ENCODE measurements at regions not wholly inside any gene's neighbourhood (a gene's known extent, or its start where the extent isn't known, plus 50 kb on each side); places are given as distances from the start of the nearest gene placed in this dataset.

- Histone ChIP-seq H3K4me3 (peak overlapping the region in 5 of 10 experiments; percentile 8 to 33 (median 19); a peak in 6 of 20 replicates), H3K4me1 (peaks cover 56 to 87% (median 80%) of the 10 kb centered on the region in 10 experiments), H4K20me1 (peaks cover 0 to 32% (median 5%) of the 10 kb centered on the region in 11 experiments; a peak in 9 of 22 replicates), H3K9me3 (replicated peaks in 1 of 11) (peaks cover 0 to 3% (median 0%) of the 10 kb centered on the region in 11 experiments; a peak in 3 of 22 replicates), H3K36me3 (no peaks in the 10 kb centered on the region), H3K27me3 (peaks cover 0 to 51% (median 4%) of the 10 kb centered on the region in 11 experiments; a peak in 11 of 22 replicates), H3K9ac (peak overlapping the region in 4 of 11 experiments; percentile 9 to 33 (median 21); a peak in 2 of 22 replicates), H3K27ac (peak overlapping the region in 7 of 11 experiments; percentile 11 to 66 (median 58); a peak in 10 of 22 replicates), H3K4me2 (peak overlapping the region; percentile 80 to 96 (median 92))
- no peak for TF ChIP-seq Cebpa-rat (IDR thresholded peaks at IDR 0.05)
Observed at GRCh38 chr7:155995183-155995612, 182.9 kb upstream of the SHH start.

- Histone ChIP-seq H4K20me1 (peaks cover 0 to 25% (median 5%) of the 10 kb centered on the region in 11 experiments; a peak in 9 of 22 replicates), H3K9ac (peak overlapping the region in 5 of 11 experiments; percentile 18 to 45 (median 33); a peak in 7 of 22 replicates), H3K27ac (peak overlapping the region in 9 of 11 experiments; percentile 7 to 66 (median 52); a peak in 15 of 22 replicates), H3K36me3 (no peaks in the 10 kb centered on the region), H3K4me2 (peak overlapping the region; percentile 80 to 96 (median 92)), H3K27me3 (peaks cover 0 to 47% (median 4%) of the 10 kb centered on the region in 11 experiments; a peak in 11 of 22 replicates), H3K9me3 (replicated peaks in 1 of 11) (peaks cover 0 to 10% (median 0%) of the 10 kb centered on the region in 11 experiments; a peak in 4 of 22 replicates), H3K4me1 (peaks cover 55 to 83% (median 73%) of the 10 kb centered on the region in 10 experiments), H3K4me3 (no peak overlapping the region; a peak in 1 of 20 replicates)
- no peak for TF ChIP-seq Cebpa-rat (IDR thresholded peaks at IDR 0.05)
Observed at GRCh38 chr7:155994279-155994811, 182.1 kb upstream of the SHH start.

GRCh38 chr7:155993420-155994278, 181.4 kb upstream of the SHH start:
- H3K9ac ChIP-seq: peak overlapping the region in 3 of 11 experiments; percentile 33 to 45 (median 43); a peak in 4 of 22 replicates
- peak overlapping the region in 8 of 11 experiments; percentile 17 to 66 (median 55); a peak in 9 of 22 replicates for H3K27ac ChIP-seq
- peaks cover 0 to 18% (median 2%) of the 10 kb centered on the region in 11 experiments; a peak in 9 of 22 replicates for H4K20me1 ChIP-seq
- H3K27me3 ChIP-seq: peaks cover 0 to 40% (median 4%) of the 10 kb centered on the region in 11 experiments; a peak in 11 of 22 replicates
- no peak overlapping the region; a peak in 1 of 20 replicates for H3K4me3 ChIP-seq
- no peaks in the 10 kb centered on the region for H3K36me3 ChIP-seq
- peaks cover 52 to 83% (median 69%) of the 10 kb centered on the region in 10 experiments for H3K4me1 ChIP-seq
- peak overlapping the region; percentile 80 to 96 (median 92) for H3K4me2 ChIP-seq
- H3K9me3 ChIP-seq (replicated peaks in 1 of 11): peaks cover 0 to 10% (median 0%) of the 10 kb centered on the region in 11 experiments; a peak in 4 of 22 replicates
- no peak for TF ChIP-seq Cebpa-rat (IDR thresholded peaks at IDR 0.05)

- Histone ChIP-seq H3K27me3 (peaks cover 0 to 34% (median 4%) of the 10 kb centered on the region in 11 experiments; a peak in 11 of 22 replicates), H3K9me3 (replicated peaks in 1 of 11) (peaks cover 0 to 10% (median 0%) of the 10 kb centered on the region in 11 experiments; a peak in 4 of 22 replicates), H3K36me3 (no peaks in the 10 kb centered on the region), H4K20me1 (peaks cover 0 to 12% (median 0%) of the 10 kb centered on the region in 11 experiments; a peak in 8 of 22 replicates), H3K4me3 (no peak overlapping the region), H3K4me1 (peaks cover 46 to 83% (median 69%) of the 10 kb centered on the region in 10 experiments), H3K4me2 (peak overlapping the region in 8 of 11 experiments; percentile 80 to 96 (median 90); a peak in 13 of 22 replicates), H3K9ac (no peak overlapping the region), H3K27ac (no peak overlapping the region)
- no peak for TF ChIP-seq Cebpa-rat (IDR thresholded peaks at IDR 0.05)
Observed at GRCh38 chr7:155992974-155993373, 180.7 kb upstream of the SHH start.

GRCh38 chr7:155992538-155992937, 180.3 kb upstream of the SHH start:
- Histone ChIP-seq H3K4me2 (peak overlapping the region in 8 of 11 experiments; percentile 9 to 96 (median 88); a peak in 14 of 22 replicates), H3K9ac (no peak overlapping the region), H3K4me3 (no peak overlapping the region), H3K36me3 (no peaks in the 10 kb centered on the region), H3K27me3 (peaks cover 0 to 29% (median 1%) of the 10 kb centered on the region in 11 experiments; a peak in 10 of 22 replicates), H3K9me3 (replicated peaks in 1 of 11) (peaks cover 0 to 10% (median 0%) of the 10 kb centered on the region in 11 experiments; a peak in 4 of 22 replicates), H4K20me1 (peaks cover 0 to 7% (median 0%) of the 10 kb centered on the region in 11 experiments; a peak in 4 of 22 replicates), H3K4me1 (peaks cover 41 to 83% (median 69%) of the 10 kb centered on the region in 10 experiments), H3K27ac (no peak overlapping the region)
- no peak for TF ChIP-seq Cebpa-rat (IDR thresholded peaks at IDR 0.05)

GRCh38 chr7:155992107-155992506, 179.8 kb upstream of the SHH start:
- TF ChIP-seq Cebpa-rat (IDR thresholded peaks at IDR 0.05): no peak
- Histone ChIP-seq H3K4me3 (no peak overlapping the region), H3K27me3 (peaks cover 0 to 25% (median 0%) of the 10 kb centered on the region in 11 experiments; a peak in 10 of 22 replicates)

GRCh38 chr7:155991470-155991869, 179.2 kb upstream of the SHH start:
- TF ChIP-seq Cebpa-rat (IDR thresholded peaks at IDR 0.05): no peak
- H3K27me3 ChIP-seq: peaks cover 0 to 19% (median 0%) of the 10 kb centered on the region in 11 experiments; a peak in 4 of 22 replicates

More at GRCh38 chr7:155992107-155992506, 179.8 kb upstream of the SHH start:
- Histone ChIP-seq H3K4me1 (peaks cover 37 to 83% (median 67%) of the 10 kb centered on the region in 10 experiments), H4K20me1 (peaks cover 0 to 6% (median 0%) of the 10 kb centered on the region in 11 experiments; a peak in 1 of 22 replicates), H3K9me3 (replicated peaks in 1 of 11) (peaks cover 0 to 13% (median 0%) of the 10 kb centered on the region in 11 experiments; a peak in 5 of 22 replicates), H3K36me3 (no peaks in the 10 kb centered on the region), H3K4me2 (peak overlapping the region in 8 of 11 experiments; percentile 9 to 96 (median 88); a peak in 14 of 22 replicates), H3K9ac (no peak overlapping the region), H3K27ac (no peak overlapping the region)

GRCh38 chr7:155988416-155988815, 176.2 kb upstream of the SHH start:
- Histone ChIP-seq H3K36me3 (no peaks in the 10 kb centered on the region), H3K4me2 (peak overlapping the region in 10 of 11 experiments; percentile 23 to 87 (median 74); a peak in 18 of 22 replicates), H3K9ac (peak overlapping the region in 1 of 11 experiments; percentile 29; a peak in 1 of 22 replicates), H3K4me3 (no peak overlapping the region), H3K9me3 (replicated peaks in 1 of 11) (peaks cover 0 to 21% (median 5%) of the 10 kb centered on the region in 11 experiments; a peak in 7 of 22 replicates), H3K27me3 (peaks cover 0 to 3% (median 0%) of the 10 kb centered on the region in 11 experiments; a peak in 2 of 22 replicates), H4K20me1 (peaks cover 0 to 3% (median 0%) of the 10 kb centered on the region in 11 experiments; a peak in 1 of 22 replicates), H3K4me1 (peaks cover 1 to 49% (median 30%) of the 10 kb centered on the region in 10 experiments; a peak in 19 of 20 replicates), H3K27ac (no peak overlapping the region)
- no peak for TF ChIP-seq Cebpa-rat (IDR thresholded peaks at IDR 0.05)

More at GRCh38 chr7:155991470-155991869, 179.2 kb upstream of the SHH start:
- Histone ChIP-seq H3K9ac (no peak overlapping the region), H3K27ac (no peak overlapping the region), H3K9me3 (replicated peaks in 1 of 11) (peaks cover 0 to 19% (median 5%) of the 10 kb centered on the region in 11 experiments; a peak in 7 of 22 replicates), H4K20me1 (peaks cover 0 to 5% (median 0%) of the 10 kb centered on the region in 11 experiments; a peak in 1 of 22 replicates), H3K4me2 (no peak overlapping the region), H3K4me1 (peaks cover 30 to 80% (median 61%) of the 10 kb centered on the region in 10 experiments), H3K36me3 (no peaks in the 10 kb centered on the region), H3K4me3 (no peak overlapping the region)

Data from BLaER1 treated with 17β-estradiol and CSF1 and Interleukin-3, amounts not matched to agents 10 nM and 100 nM (cell line).